ENCODE measurements at regions not wholly inside any gene's neighbourhood (a gene's known extent, or its start where the extent isn't known, plus 50 kb on each side); places are given as distances from the start of the nearest gene placed in this dataset.
A peak's percentile ranks its signal among the peaks of the same experiment; 100 is the strongest.

DNA sequence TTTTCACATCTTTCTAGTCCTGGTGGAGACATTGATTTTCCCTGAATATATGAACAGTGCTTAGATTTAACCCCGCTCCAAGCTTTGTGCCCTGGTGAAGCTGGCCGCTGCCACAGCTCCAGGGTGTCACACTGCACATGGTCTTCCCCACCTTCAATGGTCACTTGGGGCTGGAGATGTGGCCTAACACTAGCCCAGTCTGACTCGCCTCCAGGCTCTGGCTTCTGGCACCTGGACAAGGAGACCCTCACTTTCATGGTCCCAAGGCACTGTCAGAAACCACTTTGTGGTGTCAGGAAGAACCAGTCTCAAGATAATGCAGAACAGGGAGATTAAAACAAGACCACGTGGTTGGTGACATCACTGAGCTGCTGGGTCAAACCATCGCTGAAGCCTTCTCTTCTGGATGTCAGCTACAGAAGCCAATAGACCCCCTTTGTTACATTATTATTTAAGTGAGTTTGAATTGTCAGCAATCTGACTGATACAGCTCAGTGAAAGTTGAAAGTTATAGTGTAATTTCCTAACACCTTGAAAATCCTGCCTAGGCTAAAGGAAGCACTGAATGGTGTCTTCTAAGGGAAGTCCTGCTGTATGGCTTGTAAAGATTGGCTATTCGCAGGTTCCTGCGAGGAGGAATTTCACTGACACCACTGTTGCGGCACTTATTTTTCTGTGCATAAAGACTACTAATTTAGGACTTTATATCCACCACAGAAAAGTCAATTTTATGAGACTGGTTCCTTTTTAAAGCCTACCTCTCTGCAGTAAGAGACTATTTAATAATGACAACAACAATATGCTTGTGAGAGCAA, 55.0 kb upstream of the CTDP1 start:
- H3K27ac ChIP-seq (ENCODE audit: low read length in 2 of 2), result peak overlapping the region; percentile 58 to 80
- TF ChIP-seq, protein P1, sequence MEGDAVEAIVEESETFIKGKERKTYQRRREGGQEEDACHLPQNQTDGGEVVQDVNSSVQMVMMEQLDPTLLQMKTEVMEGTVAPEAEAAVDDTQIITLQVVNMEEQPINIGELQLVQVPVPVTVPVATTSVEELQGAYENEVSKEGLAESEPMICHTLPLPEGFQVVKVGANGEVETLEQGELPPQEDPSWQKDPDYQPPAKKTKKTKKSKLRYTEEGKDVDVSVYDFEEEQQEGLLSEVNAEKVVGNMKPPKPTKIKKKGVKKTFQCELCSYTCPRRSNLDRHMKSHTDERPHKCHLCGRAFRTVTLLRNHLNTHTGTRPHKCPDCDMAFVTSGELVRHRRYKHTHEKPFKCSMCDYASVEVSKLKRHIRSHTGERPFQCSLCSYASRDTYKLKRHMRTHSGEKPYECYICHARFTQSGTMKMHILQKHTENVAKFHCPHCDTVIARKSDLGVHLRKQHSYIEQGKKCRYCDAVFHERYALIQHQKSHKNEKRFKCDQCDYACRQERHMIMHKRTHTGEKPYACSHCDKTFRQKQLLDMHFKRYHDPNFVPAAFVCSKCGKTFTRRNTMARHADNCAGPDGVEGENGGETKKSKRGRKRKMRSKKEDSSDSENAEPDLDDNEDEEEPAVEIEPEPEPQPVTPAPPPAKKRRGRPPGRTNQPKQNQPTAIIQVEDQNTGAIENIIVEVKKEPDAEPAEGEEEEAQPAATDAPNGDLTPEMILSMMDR (IDR thresholded peaks at IDR 0.05), result no peak
- no peak for TF ChIP-seq EZH2 (IDR thresholded peaks at IDR 0.05; ENCODE audit: borderline replicate concordance, insufficient read depth, low read depth, low read length, poor library complexity, severe bottlenecking)
- POLR2A ChIA-PET, result no interaction called here
- CTCF ChIA-PET, result interaction anchor here (0.6 to 2.5 kb wide), 7 partner anchors 10 to 250 kb away, joined by 3 to 28 read pairs (median 5); no protein-coding TSS in a partner anchor
- H3K36me3 ChIP-seq (replicated peaks in 1 of 2; ENCODE audit: control extremely low read depth in 1 of 2, control insufficient read depth in 1 of 2, extremely low read depth in 1 of 2, insufficient read depth in 2 of 2, low read length in 1 of 2), result no peaks in the 10 kb centered on the region
- no peaks in the 10 kb centered on the region for H4K20me1 ChIP-seq (ENCODE audit: control insufficient read depth, insufficient read depth, low read length, poor library complexity, severe bottlenecking)
- intact Hi-C loops (cut with micrococcal nuclease), result no loop called here
- peaks cover 47 to 57% of the 10 kb centered on the region in 2 donors for H3K4me1 ChIP-seq (ENCODE audit: control insufficient read depth in 2 of 2, insufficient read depth in 2 of 2, low read length in 2 of 2)
- H2AFZ ChIP-seq (ENCODE audit: insufficient read depth, low read depth, low read length, poor library complexity, severe bottlenecking), result peak overlapping the region; percentile 41
- H3K79me2 ChIP-seq (ENCODE audit: control insufficient read depth, insufficient read depth, low read length), result no peaks in the 10 kb centered on the region
- peak overlapping the region; percentile 64 for H3K4me2 ChIP-seq (replicated peaks; ENCODE audit: low read depth, low read length, poor library complexity, severe bottlenecking)
- Mint-ChIP-seq H3K4me3 (peak overlapping the region; percentile 82), H3K9me3 (ENCODE audit: insufficient read depth) (no peaks in the 10 kb centered on the region), H3K4me1 (peaks cover 53% of the 10 kb centered on the region), H3K27ac (peak overlapping the region; percentile 79), H3K27me3 (no peaks in the 10 kb centered on the region)
- H3K9me3 ChIP-seq (ENCODE audit: control extremely low read depth in 1 of 3, control insufficient read depth in 2 of 3, insufficient read depth in 1 of 3, low read length in 2 of 3), result peaks cover 0 to 3% (median 0%) of the 10 kb centered on the region in 3 donors
- ATAC-seq (ENCODE audit: low read depth) (peak; percentile 9), DNase-seq (peak; percentile 43)
- 65% methylated on average over 4 of the region's 8 CpGs for WGBS (ENCODE audit: insufficient coverage)
- peak overlapping the region in 4 of 5 experiments; percentile 0 to 46 (median 26) for H3K4me3 ChIP-seq (ENCODE audit: control extremely low read depth in 1 of 5, extremely low read depth in 1 of 5, insufficient read depth in 1 of 5, low read depth in 2 of 5, low read length in 4 of 5)
- peak overlapping the region; percentile 44 for H3K9ac ChIP-seq (ENCODE audit: low read length)
- H3K27me3 ChIP-seq (replicated peaks in 1 of 4; ENCODE audit: control extremely low read depth in 1 of 4, control insufficient read depth in 3 of 4, insufficient read depth in 4 of 4, low read length in 3 of 4), result no peaks in the 10 kb centered on the region

Data from B cell (primary cell).